Osteocyte (in vitro differentiated cells): ENCODE measurements at regions not wholly inside any gene's neighbourhood (a gene's known extent, or its start where the extent isn't known, plus 50 kb on each side); places are given as distances from the start of the nearest gene placed in this dataset.

Source experiments
- DNase-seq: peaks from one replicate; pipeline ENCODE4 v3.0.0; 2021; ENCODE audit warnings: mixed read lengths; ENCODE audit not compliant: unreplicated experiment; ENCODE audit errors: extremely low spot score
- H3K27ac Mint-ChIP-seq: one replicate; pipeline ENCODE4 v1.8.0; 2021; ENCODE audit warnings: mild to moderate bottlenecking, mixed read lengths; ENCODE audit not compliant: unreplicated experiment
- H3K27me3 Mint-ChIP-seq: one replicate; pipeline ENCODE4 v1.8.0; 2021; ENCODE audit warnings: mixed read lengths; ENCODE audit not compliant: unreplicated experiment
- H3K36me3 Mint-ChIP-seq: one replicate; pipeline ENCODE4 v1.8.0; 2021; ENCODE audit warnings: mixed read lengths; ENCODE audit not compliant: unreplicated experiment
- H3K4me1 Mint-ChIP-seq: one replicate; pipeline ENCODE4 v1.8.0; 2021; ENCODE audit warnings: mixed read lengths; ENCODE audit not compliant: unreplicated experiment
- H3K4me3 Mint-ChIP-seq: one replicate; pipeline ENCODE4 v1.8.0; 2021; ENCODE audit warnings: mild to moderate bottlenecking, moderate library complexity, mixed read lengths; ENCODE audit not compliant: unreplicated experiment
- H3K9me3 Mint-ChIP-seq: one replicate; pipeline ENCODE4 v1.8.0; 2021; ENCODE audit warnings: mixed read lengths; ENCODE audit not compliant: unreplicated experiment
- TF ChIP-seq, protein P1 (sequence below): fragments of 200-600 bp; sonication (generic); IDR thresholded peaks from 2 replicates; pipeline ENCODE4 v1.5.0; 2021; ENCODE audit warnings: antibody characterized with exemption, mild to moderate bottlenecking, moderate library complexity

- TF ChIP-seq, protein P1, sequence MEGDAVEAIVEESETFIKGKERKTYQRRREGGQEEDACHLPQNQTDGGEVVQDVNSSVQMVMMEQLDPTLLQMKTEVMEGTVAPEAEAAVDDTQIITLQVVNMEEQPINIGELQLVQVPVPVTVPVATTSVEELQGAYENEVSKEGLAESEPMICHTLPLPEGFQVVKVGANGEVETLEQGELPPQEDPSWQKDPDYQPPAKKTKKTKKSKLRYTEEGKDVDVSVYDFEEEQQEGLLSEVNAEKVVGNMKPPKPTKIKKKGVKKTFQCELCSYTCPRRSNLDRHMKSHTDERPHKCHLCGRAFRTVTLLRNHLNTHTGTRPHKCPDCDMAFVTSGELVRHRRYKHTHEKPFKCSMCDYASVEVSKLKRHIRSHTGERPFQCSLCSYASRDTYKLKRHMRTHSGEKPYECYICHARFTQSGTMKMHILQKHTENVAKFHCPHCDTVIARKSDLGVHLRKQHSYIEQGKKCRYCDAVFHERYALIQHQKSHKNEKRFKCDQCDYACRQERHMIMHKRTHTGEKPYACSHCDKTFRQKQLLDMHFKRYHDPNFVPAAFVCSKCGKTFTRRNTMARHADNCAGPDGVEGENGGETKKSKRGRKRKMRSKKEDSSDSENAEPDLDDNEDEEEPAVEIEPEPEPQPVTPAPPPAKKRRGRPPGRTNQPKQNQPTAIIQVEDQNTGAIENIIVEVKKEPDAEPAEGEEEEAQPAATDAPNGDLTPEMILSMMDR, result no peak
- Mint-ChIP-seq H3K4me3 (no peak overlapping the region), H3K4me1 (peaks cover 9% of the 10 kb centered on the region), H3K9me3 (peaks cover 6% of the 10 kb centered on the region), H3K36me3 (no peaks in the 10 kb centered on the region), H3K27me3 (no peaks in the 10 kb centered on the region), H3K27ac (no peak overlapping the region)
- DNase-seq, result no peak
Measured at GRCh38 chr6:104653781-104654180, 205.9 kb downstream of the HACE1 start.

DNA sequence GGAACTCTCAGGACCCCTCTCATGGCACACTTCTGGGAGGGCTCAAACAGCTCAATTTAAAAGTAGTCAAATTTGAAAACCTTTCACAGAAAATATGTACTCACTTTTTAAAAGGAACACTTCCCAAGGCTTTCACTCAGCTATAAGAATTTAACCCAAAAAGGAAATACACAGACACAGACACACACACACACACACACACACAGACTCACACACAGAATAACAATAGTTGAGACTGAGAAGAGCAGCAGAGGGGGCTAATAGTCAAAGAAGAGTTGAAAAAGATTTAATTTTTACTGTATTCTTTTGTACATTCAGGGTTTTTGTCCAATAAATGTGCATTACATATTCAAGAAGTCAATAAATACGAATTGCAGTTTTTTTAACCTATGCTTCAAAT, 211.4 kb downstream of the HACE1 start:
- Mint-ChIP-seq H3K4me1 (peaks cover 19% of the 10 kb centered on the region), H3K27me3 (no peaks in the 10 kb centered on the region), H3K36me3 (no peaks in the 10 kb centered on the region), H3K4me3 (no peak overlapping the region), H3K9me3 (no peaks in the 10 kb centered on the region), H3K27ac (no peak overlapping the region)
- TF ChIP-seq, protein P1, result no peak
- no peak for DNase-seq

- peaks cover 32% of the 10 kb centered on the region for H3K4me1 Mint-ChIP-seq
- H3K27me3 Mint-ChIP-seq, result no peaks in the 10 kb centered on the region
- TF ChIP-seq, protein P1, result no peak
- H3K36me3 Mint-ChIP-seq, result no peaks in the 10 kb centered on the region
- H3K27ac Mint-ChIP-seq, result no peak overlapping the region
- H3K4me3 Mint-ChIP-seq, result no peak overlapping the region
- no peaks in the 10 kb centered on the region for H3K9me3 Mint-ChIP-seq
- no peak for DNase-seq
Measured at GRCh38 chr6:104644848-104645247, 214.9 kb downstream of the HACE1 start.

DNA sequence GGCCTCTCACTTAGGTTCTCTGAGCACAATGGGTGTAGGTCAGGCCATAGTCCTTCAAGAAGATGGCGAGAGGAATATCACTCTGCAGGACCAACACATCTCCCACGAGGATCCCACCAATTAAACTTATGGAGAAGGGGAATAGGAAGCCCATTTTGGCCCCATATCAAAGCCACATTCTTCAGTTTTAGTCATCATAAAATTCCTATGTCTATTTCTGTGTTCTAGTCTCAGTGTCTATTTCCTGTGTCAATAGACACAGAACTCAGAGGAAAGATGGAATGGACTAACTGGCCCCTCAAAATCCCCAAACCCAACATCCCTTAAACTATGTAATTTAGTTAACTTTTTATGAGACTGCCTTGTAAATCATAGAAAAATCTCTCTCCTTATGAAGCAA, 216.8 kb downstream of the HACE1 start:
- DNase-seq, result no peak
- Mint-ChIP-seq H3K27ac (peak overlapping the region; percentile 58), H3K27me3 (no peaks in the 10 kb centered on the region), H3K4me1 (peaks cover 51% of the 10 kb centered on the region), H3K9me3 (no peaks in the 10 kb centered on the region), H3K36me3 (no peaks in the 10 kb centered on the region), H3K4me3 (no peak overlapping the region)
- TF ChIP-seq, protein P1, result no peak

- no peak overlapping the region for H3K4me3 Mint-ChIP-seq
- H3K9me3 Mint-ChIP-seq, result no peaks in the 10 kb centered on the region
- no peak overlapping the region for H3K27ac Mint-ChIP-seq
- no peak for DNase-seq
- TF ChIP-seq, protein P1, result no peak
- H3K27me3 Mint-ChIP-seq, result no peaks in the 10 kb centered on the region
- H3K4me1 Mint-ChIP-seq, result peaks cover 68% of the 10 kb centered on the region
- H3K36me3 Mint-ChIP-seq, result no peaks in the 10 kb centered on the region
Measured at GRCh38 chr6:104640761-104641160, 219.0 kb downstream of the HACE1 start.
